IMR-90 (cell line): ENCODE measurements at regions not wholly inside any gene's neighbourhood (a gene's known extent, or its start where the extent isn't known, plus 50 kb on each side); places are given as distances from the start of the nearest gene placed in this dataset.

Source experiments
- ATAC-seq: fragments of 200-7000 bp; cut with Tn5 transposase; 2 replicates; pipeline ENCODE4 v1.9.1; 2020; ENCODE audit warnings: low read depth, mild to moderate bottlenecking, moderate library complexity
- BruUV-seq: library from RNA; stranded (reverse); fragments of 400-500 nt; replicated peaks from 2 replicates; lab custom pipeline; 2021; lab: Mats Ljungman, UMichigan
- CTCF ChIA-PET: fragments of 300-600 bp; formaldehyde crosslinking; extraction: SDS; loops from one replicate; lab custom pipeline; 2021; ENCODE audit warnings: antibody characterized with exemption; lab: Yijun Ruan, JAX
- POLR2A ChIA-PET: fragments of 300-600 bp; sonication (Branson Sonifier 250); formaldehyde crosslinking; loops from one replicate; lab custom pipeline; 2022; ENCODE audit warnings: antibody characterized with exemption; ENCODE audit not compliant: unreplicated experiment; lab: Charles Lee
- DNase-seq: peaks from one replicate; pipeline ENCODE4 v3.0.0; 2013
- H2AFZ ChIP-seq: replicated peaks from 2 replicates; pipeline ENCODE3; 2013; ENCODE audit warnings: low read length, mild to moderate bottlenecking; ENCODE audit not compliant: poor library complexity
- H2AK5ac ChIP-seq: 2 replicates; pipeline ENCODE4 v1.6.1; 2013; ENCODE audit warnings: low read depth, low read length, inconsistent platforms
- H2AK9ac ChIP-seq: replicated peaks from 2 replicates; pipeline ENCODE3; 2013; ENCODE audit warnings: mild to moderate bottlenecking, low read depth, low read length, moderate library complexity; ENCODE audit not compliant: poor library complexity
- H2BK120ac ChIP-seq: 2 replicates; pipeline ENCODE4 v1.6.1; 2013; ENCODE audit warnings: low read depth, low read length, inconsistent platforms
- H2BK15ac ChIP-seq: 3 replicates; pipeline ENCODE4 v1.6.1; 2013; ENCODE audit warnings: low read depth, low read length, inconsistent platforms
- H2BK20ac ChIP-seq: 2 replicates; pipeline ENCODE4 v1.6.1; 2013; ENCODE audit warnings: low read depth, mild to moderate bottlenecking, inconsistent platforms, low read length, moderate library complexity
- H2BK5ac ChIP-seq: 2 replicates; pipeline ENCODE4 v1.6.1; 2013; ENCODE audit warnings: mild to moderate bottlenecking, low read depth, low read length, inconsistent platforms; ENCODE audit not compliant: poor library complexity, severe bottlenecking
- H3K14ac ChIP-seq: replicated peaks from 2 replicates; pipeline ENCODE4 v1.6.1; 2013; ENCODE audit warnings: low read depth, low read length, inconsistent platforms
- H3K18ac ChIP-seq: 2 replicates; pipeline ENCODE4 v1.6.1; 2013; ENCODE audit warnings: low read depth, low read length, control low read depth
- H3K23ac ChIP-seq: 2 replicates; pipeline ENCODE4 v1.6.1; 2013; ENCODE audit warnings: low read depth, low read length, inconsistent platforms
- H3K27ac ChIP-seq: 2 replicates; pipeline ENCODE4 v1.5.1; 2013; ENCODE audit warnings: mild to moderate bottlenecking, control low read depth, low read length; ENCODE audit not compliant: insufficient read depth
- H3K27me3 ChIP-seq: 2 replicates; pipeline ENCODE4 v1.6.1; 2013; ENCODE audit warnings: low read length; ENCODE audit not compliant: control insufficient read depth, insufficient read depth
- H3K36me3 ChIP-seq: 2 replicates; pipeline ENCODE4 v1.6.1; 2013; ENCODE audit warnings: low read length, mixed read lengths; ENCODE audit not compliant: control insufficient read depth, insufficient read depth
- H3K4ac ChIP-seq: 2 replicates; pipeline ENCODE4 v1.6.1; 2013; ENCODE audit warnings: low read depth, low read length, inconsistent platforms
- H3K4me1 ChIP-seq: 2 replicates; pipeline ENCODE4 v1.6.1; 2013; ENCODE audit warnings: low read length, mixed read lengths; ENCODE audit not compliant: control insufficient read depth, insufficient read depth
- H3K4me2 ChIP-seq: 2 replicates; pipeline ENCODE4 v1.6.1; 2013; ENCODE audit warnings: low read depth, mild to moderate bottlenecking, control low read depth, low read length, moderate library complexity
- H3K4me3 ChIP-seq: 2 replicates; pipeline ENCODE4 v1.5.1; 2013; ENCODE audit warnings: low read depth, mild to moderate bottlenecking, control low read depth, low read length, moderate library complexity; ENCODE audit not compliant: insufficient read depth
- H3K56ac ChIP-seq: 2 replicates; pipeline ENCODE4 v1.6.1; 2013; ENCODE audit warnings: low read length, inconsistent platforms; ENCODE audit not compliant: insufficient read depth; ENCODE audit errors: extremely low read depth
- H3K79me1 ChIP-seq, 2 experiments: 2 replicates each; pipeline ENCODE4 v1.6.1; 2013; ENCODE audit warnings: low read length in 2 of 2, inconsistent platforms in 1 of 2, low read depth in 1 of 2
- H3K9ac ChIP-seq: 2 replicates; pipeline ENCODE4 v1.6.1; 2013; ENCODE audit warnings: low read depth, low read length, control low read depth
- H3K9me1 ChIP-seq: 2 replicates; pipeline ENCODE4 v1.6.1; 2013; ENCODE audit warnings: low read length, inconsistent platforms; ENCODE audit not compliant: insufficient read depth
- H3K9me3 ChIP-seq: 2 replicates; pipeline ENCODE4 v1.6.1; 2013; ENCODE audit warnings: low read length; ENCODE audit not compliant: control insufficient read depth, insufficient read depth
- H4K20me1 ChIP-seq: 2 replicates; pipeline ENCODE4 v1.6.1; 2013; ENCODE audit warnings: low read length, inconsistent platforms; ENCODE audit not compliant: insufficient read depth
- H4K5ac ChIP-seq: 2 replicates; pipeline ENCODE4 v1.6.1; 2013; ENCODE audit warnings: mild to moderate bottlenecking, low read depth, low read length, control low read depth
- H4K8ac ChIP-seq, 2 experiments: 2 replicates each; pipeline ENCODE4 v1.6.1; 2013; ENCODE audit warnings: low read depth in 2 of 2, low read length in 2 of 2, control low read depth in 1 of 2, inconsistent platforms in 1 of 2
- H4K91ac ChIP-seq: 2 replicates; pipeline ENCODE4 v1.6.1; 2013; ENCODE audit warnings: low read depth, low read length, inconsistent platforms; ENCODE audit not compliant: insufficient read depth
- BHLHE40 ChIP-seq: fragments of 150-350 bp; IDR thresholded peaks from 2 replicates; pipeline ENCODE4 v1.6.1; 2016; ENCODE audit warnings: mild to moderate bottlenecking, low read depth, low read length
- MAFK ChIP-seq: IDR thresholded peaks from 2 replicates; pipeline ENCODE4 v1.6.1; 2012; ENCODE audit warnings: low read depth, low read length, improper control_type of control experiment
- MXI1 ChIP-seq: IDR thresholded peaks from 2 replicates; pipeline ENCODE4 v1.6.1; 2012; ENCODE audit warnings: low read depth, mild to moderate bottlenecking, low read length, moderate library complexity, borderline replicate concordance
- RCOR1 ChIP-seq: IDR thresholded peaks from 2 replicates; pipeline ENCODE4 v1.6.1; 2012; ENCODE audit warnings: mild to moderate bottlenecking, low read length, improper control_type of control experiment; ENCODE audit not compliant: insufficient replicate concordance
- WGBS, 2 experiments: methylation state at CpG; one replicate each; pipeline versions ENCODE4 v1.1.5 to v1.1.7; 2013; ENCODE audit warnings: missing lambda C conversion rate in 2 of 2; ENCODE audit not compliant: insufficient read length in 1 of 2; ENCODE audit errors: extremely low coverage in 2 of 2; 5-methylcytosine and 5-hydroxymethylcytosine counted together
- dilution Hi-C: fragments of 300-500 bp; cut with HindIII; formaldehyde crosslinking; loops from one replicate; pipeline ENCODE4 v1.14.3; 2018; ENCODE audit warnings: low sequenced_read_pairs; ENCODE audit not compliant: unreplicated experiment
- in situ Hi-C: fragments of 300-500 bp; cut with MboI; formaldehyde crosslinking; loops from 3 replicates; pipeline ENCODE4 v1.14.3; 2019; ENCODE audit warnings: low sequenced_read_pairs, inconsistent platforms, mixed read lengths
- intact Hi-C: fragments of 100-400 bp; cut with micrococcal nuclease; formaldehyde crosslinking; loops from 2 replicates; pipeline ENCODE4 v1.10.0; 2022
- TF ChIP-seq, protein P1 (sequence below): fragments of 150-350 bp; IDR thresholded peaks from 2 replicates; pipeline ENCODE4 v1.6.1; 2016; ENCODE audit warnings: low read depth, mild to moderate bottlenecking, low read length, moderate library complexity, borderline replicate concordance

GRCh38 chr20:50371878-50372769 lies 138.1 kb upstream of the PTPN1 start:
- dilution Hi-C loops (no loop called here), in situ Hi-C loops (no loop called here), intact Hi-C loops (no loop called here)
- Histone ChIP-seq H4K8ac (peak overlapping the region; percentile 50 to 57; a peak in 3 of 4 replicates), H2BK5ac (peak overlapping the region; percentile 13), H3K4me2 (no peak overlapping the region), H3K4me1 (peaks cover 7% of the 10 kb centered on the region), H4K5ac (peak overlapping the region; percentile 53), H2BK15ac (peak overlapping the region; percentile 56; the same call in 1 of the 3 replicates), H3K36me3 (no peaks in the 10 kb centered on the region), H3K14ac (peak overlapping the region; percentile 17; the same call in 1 of the 2 replicates), H2AFZ (peak overlapping the region; percentile 43), H3K27ac (no peak overlapping the region), H2AK5ac (peak overlapping the region; percentile 68), H2AK9ac (peak overlapping the region; percentile 21), H2BK120ac (peak overlapping the region; percentile 70; the same call in 1 of the 2 replicates), H4K20me1 (no peaks in the 10 kb centered on the region), H3K9ac (no peak overlapping the region), H3K18ac (peak overlapping the region; percentile 57), H3K56ac (no peak overlapping the region), H4K91ac (peak overlapping the region; percentile 60), H3K9me1 (no peaks in the 10 kb centered on the region), H3K9me3 (no peaks in the 10 kb centered on the region), H2BK20ac (peak overlapping the region; percentile 8), H3K79me1 (no peaks in the 10 kb centered on the region), H3K27me3 (no peaks in the 10 kb centered on the region), H3K23ac (no peak overlapping the region), H3K4ac (peak overlapping the region; percentile 62), H3K4me3 (no peak overlapping the region)
- no peak for TF ChIP-seq MXI1
- TF ChIP-seq BHLHE40: no peak
- no peak for TF ChIP-seq RCOR1
- TF ChIP-seq, protein P1, sequence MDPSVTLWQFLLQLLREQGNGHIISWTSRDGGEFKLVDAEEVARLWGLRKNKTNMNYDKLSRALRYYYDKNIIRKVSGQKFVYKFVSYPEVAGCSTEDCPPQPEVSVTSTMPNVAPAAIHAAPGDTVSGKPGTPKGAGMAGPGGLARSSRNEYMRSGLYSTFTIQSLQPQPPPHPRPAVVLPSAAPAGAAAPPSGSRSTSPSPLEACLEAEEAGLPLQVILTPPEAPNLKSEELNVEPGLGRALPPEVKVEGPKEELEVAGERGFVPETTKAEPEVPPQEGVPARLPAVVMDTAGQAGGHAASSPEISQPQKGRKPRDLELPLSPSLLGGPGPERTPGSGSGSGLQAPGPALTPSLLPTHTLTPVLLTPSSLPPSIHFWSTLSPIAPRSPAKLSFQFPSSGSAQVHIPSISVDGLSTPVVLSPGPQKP: no peak
- TF ChIP-seq MAFK: no peak
- BruUV-seq: no TSS peak
- ATAC-seq: peak; percentile 51
- ChIA-PET CTCF (no interaction called here), POLR2A (interaction anchor here (0.7 kb wide), 1 partner anchor 206 kb away, joined by 5 read pairs; no protein-coding TSS in a partner anchor)
- peak; percentile 27 for DNase-seq
- 100% methylated on average over 3 of the region's 13 CpGs; no CpG with 5 or more reads in 1 of the 2 experiments for WGBS, 2 experiments
